NCI-H2196 (cell line): ENCODE measurements at regions not wholly inside any gene's neighbourhood (a gene's known extent, or its start where the extent isn't known, plus 50 kb on each side); places are given as distances from the start of the nearest gene placed in this dataset.

Experiments used
- DNase-seq: peaks from one replicate; lab custom pipeline; 2025; ENCODE audit not compliant: unreplicated experiment; lab: John Stamatoyannopoulos, UW

GRCh38 chr1:185645686-185646085, 88.5 kb upstream of the HMCN1 start:
- no peak for DNase-seq

- no peak for DNase-seq
Observed at GRCh38 chr1:185645162-185645640, 89.0 kb upstream of the HMCN1 start.

GRCh38 chr1:185644531-185644930, 89.7 kb upstream of the HMCN1 start:
- no peak for DNase-seq

GRCh38 chr1:185636848-185637247, 97.3 kb upstream of the HMCN1 start:
- no peak for DNase-seq

GRCh38 chr1:185634704-185635103, 99.5 kb upstream of the HMCN1 start:
- DNase-seq, result no peak

GRCh38 chr1:185632659-185633423, 101.3 kb upstream of the HMCN1 start:
- no peak for DNase-seq

- DNase-seq, result no peak
Observed at GRCh38 chr1:185631843-185632242, 102.3 kb upstream of the HMCN1 start.

- no peak for DNase-seq
Observed at GRCh38 chr1:185627761-185628501, 106.3 kb upstream of the HMCN1 start.

- DNase-seq, result peak; percentile 8
Observed at GRCh38 chr1:185627171-185627570, 107.0 kb upstream of the HMCN1 start.

GRCh38 chr1:185626344-185626743, 107.8 kb upstream of the HMCN1 start:
- no peak for DNase-seq

- no peak for DNase-seq
Observed at GRCh38 chr1:185610954-185611353, 123.2 kb upstream of the HMCN1 start.

- DNase-seq, result no peak
Observed at GRCh38 chr1:185608177-185608576, 126.0 kb upstream of the HMCN1 start.

GRCh38 chr1:185603158-185603557, 131.0 kb upstream of the HMCN1 start:
- no peak for DNase-seq

- no peak for DNase-seq
Observed at GRCh38 chr1:185601189-185601588, 133.0 kb upstream of the HMCN1 start.

GRCh38 chr1:185600641-185601040, 133.6 kb upstream of the HMCN1 start:
- no peak for DNase-seq

GRCh38 chr1:185598332-185598731, 135.9 kb upstream of the HMCN1 start:
- DNase-seq, result no peak

- DNase-seq, result peak; percentile 15
Observed at GRCh38 chr1:185595835-185596667, 138.1 kb upstream of the HMCN1 start.

GRCh38 chr1:185594786-185595410, 139.3 kb upstream of the HMCN1 start:
- DNase-seq, result peak; percentile 31

GRCh38 chr1:185593271-185593670, 140.9 kb upstream of the HMCN1 start:
- DNase-seq, result no peak

GRCh38 chr1:185585770-185586169, 148.4 kb upstream of the HMCN1 start:
- DNase-seq, result no peak
